IPS DF 6.9 (cell line): ENCODE measurements at regions not wholly inside any gene's neighbourhood (a gene's known extent, or its start where the extent isn't known, plus 50 kb on each side); places are given as distances from the start of the nearest gene placed in this dataset.
"Not testable (repeated sequence)": the region's sequence is repeated elsewhere in the genome, so short reads cannot be mapped to it uniquely, and the experiment has no call there.

Source experiments
- DNase-seq: peaks from one replicate; pipeline ENCODE4 v3.0.0-alpha.2; 2013; ENCODE audit warnings: low read depth, low spot score
- H3K27ac ChIP-seq: one replicate; pipeline ENCODE4 v1.5.1; 2013; ENCODE audit warnings: low read length, control low read depth
- H3K27me3 ChIP-seq: 2 replicates; pipeline ENCODE4 v1.6.1; 2013; ENCODE audit warnings: mild to moderate bottlenecking, low read length; ENCODE audit not compliant: control insufficient read depth, insufficient read depth
- H3K36me3 ChIP-seq: 2 replicates; pipeline ENCODE4 v1.6.1; 2013; ENCODE audit warnings: low read length; ENCODE audit not compliant: control insufficient read depth, insufficient read depth
- H3K4me1 ChIP-seq: 2 replicates; pipeline ENCODE4 v1.6.1; 2013; ENCODE audit warnings: low read length; ENCODE audit not compliant: control insufficient read depth, insufficient read depth
- H3K4me3 ChIP-seq: 2 replicates; pipeline ENCODE4 v1.5.1; 2013; ENCODE audit warnings: mild to moderate bottlenecking, low read length
- H3K9me3 ChIP-seq: 2 replicates; pipeline ENCODE4 v1.6.1; 2013; ENCODE audit warnings: low read length, inconsistent platforms; ENCODE audit not compliant: control insufficient read depth, insufficient read depth
- WGBS: extraction: QIAGEN DNeasy Blood & Tissue Kit; methylation state at CpG from one replicate; pipeline ENCODE4 v1.1.7; 2013; ENCODE audit warnings: mixed read lengths, missing lambda C conversion rate; ENCODE audit not compliant: insufficient read length, insufficient coverage; 5-methylcytosine and 5-hydroxymethylcytosine counted together

- no peaks in the 10 kb centered on the region for H3K9me3 ChIP-seq
- peaks cover 8% of the 10 kb centered on the region for H3K4me1 ChIP-seq
- no peaks in the 10 kb centered on the region for H3K36me3 ChIP-seq
- H3K27ac ChIP-seq: no peak overlapping the region
- no peaks in the 10 kb centered on the region for H3K27me3 ChIP-seq
- no CpG with 5 or more reads among the region's 7 CpGs for WGBS
- no peak overlapping the region for H3K4me3 ChIP-seq
- no peak for DNase-seq
Observed at GRCh38 chr21:38909929-38910328, 104.2 kb downstream of the ETS2 start.

- Histone ChIP-seq H3K9me3 (no peaks in the 10 kb centered on the region), H3K4me3 (no peak overlapping the region), H3K4me1 (peaks cover 5% of the 10 kb centered on the region; the same call in 1 of the 2 replicates), H3K27ac (no peak overlapping the region), H3K27me3 (no peaks in the 10 kb centered on the region), H3K36me3 (no peaks in the 10 kb centered on the region)
- no peak for DNase-seq
- no CpG with 5 or more reads among the region's 8 CpGs for WGBS
Observed at GRCh38 chr21:38909109-38909508, 103.4 kb downstream of the ETS2 start.

GRCh38 chr21:38908537-38908936, 102.8 kb downstream of the ETS2 start:
- Histone ChIP-seq H3K27ac (no peak overlapping the region), H3K4me3 (no peak overlapping the region), H3K36me3 (no peaks in the 10 kb centered on the region), H3K4me1 (peaks cover 3% of the 10 kb centered on the region; the same call in 1 of the 2 replicates), H3K9me3 (no peaks in the 10 kb centered on the region), H3K27me3 (no peaks in the 10 kb centered on the region)
- DNase-seq: no peak
- no CpG with 5 or more reads among the region's 4 CpGs for WGBS

GRCh38 chr21:38905752-38906151, 100.0 kb downstream of the ETS2 start:
- no peaks in the 10 kb centered on the region for H3K27me3 ChIP-seq
- no CpG with 5 or more reads among the region's 8 CpGs for WGBS
- DNase-seq: no peak
- H3K36me3 ChIP-seq: no peaks in the 10 kb centered on the region
- no peak overlapping the region for H3K27ac ChIP-seq
- H3K4me3 ChIP-seq: no peak overlapping the region
- 0 out of 2 replicates have a peak, but pooled peaks cover 2% of the 10 kb centered on the region for H3K4me1 ChIP-seq
- no peaks in the 10 kb centered on the region for H3K9me3 ChIP-seq

DNA sequence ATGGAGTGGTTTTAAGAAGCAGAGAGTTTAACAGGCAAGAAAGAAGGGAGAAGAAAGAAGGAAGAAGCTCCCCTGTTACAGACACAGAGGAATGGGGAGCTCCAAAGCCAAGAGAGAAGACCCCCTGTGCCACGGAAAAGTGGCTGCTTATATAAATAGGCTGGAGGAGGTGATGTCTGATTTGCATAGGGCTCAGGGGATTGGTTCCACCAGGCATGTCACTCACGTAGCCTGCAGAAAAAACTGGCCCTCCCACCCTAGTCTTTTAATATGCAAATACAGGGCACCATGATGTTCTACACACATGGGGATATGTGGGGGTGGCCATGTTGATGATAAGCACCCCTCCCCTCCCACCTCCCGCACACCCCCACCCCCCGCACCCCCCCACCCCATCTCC, 99.6 kb downstream of the ETS2 start:
- Histone ChIP-seq H3K4me3 (no peak overlapping the region), H3K4me1 (0 out of 2 replicates have a peak, but pooled peaks cover under 1% of the 10 kb centered on the region), H3K9me3 (no peaks in the 10 kb centered on the region), H3K27ac (no peak overlapping the region), H3K27me3 (no peaks in the 10 kb centered on the region), H3K36me3 (no peaks in the 10 kb centered on the region)
- no peak for DNase-seq
- WGBS: no CpG with 5 or more reads among the region's 4 CpGs

DNA sequence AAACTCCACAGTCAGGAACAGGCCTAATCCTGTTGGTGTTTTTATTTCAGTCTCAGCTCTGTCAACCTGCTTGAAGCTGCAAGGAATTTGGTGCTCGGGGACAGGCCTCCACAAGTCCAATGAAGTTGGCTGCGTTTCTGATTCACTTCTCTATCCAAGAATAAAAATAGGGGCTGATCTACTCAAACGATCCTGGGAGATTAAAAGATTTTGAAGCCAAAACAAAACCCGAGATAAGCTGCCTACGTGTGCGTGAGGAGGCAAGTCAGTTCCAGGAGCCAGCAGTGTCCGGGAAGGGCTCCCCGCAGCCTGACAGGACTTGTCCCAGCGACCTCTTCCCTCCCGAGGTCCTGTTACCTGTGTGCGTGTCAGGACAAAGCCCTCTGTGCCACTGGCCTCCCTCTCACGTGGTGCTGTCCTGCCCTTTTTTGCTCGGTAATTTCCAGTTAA, 98.0 kb downstream of the ETS2 start:
- Histone ChIP-seq H3K27me3 (no peaks in the 10 kb centered on the region), H3K9me3 (no peaks in the 10 kb centered on the region), H3K27ac (no peak overlapping the region), H3K4me1 (no peaks in the 10 kb centered on the region), H3K36me3 (no peaks in the 10 kb centered on the region), H3K4me3 (no peak overlapping the region)
- no peak for DNase-seq
- no CpG with 5 or more reads among the region's 13 CpGs for WGBS

- Histone ChIP-seq H3K27me3 (no peaks in the 10 kb centered on the region), H3K36me3 (no peaks in the 10 kb centered on the region), H3K27ac (no peak overlapping the region), H3K4me1 (no peaks in the 10 kb centered on the region), H3K9me3 (no peaks in the 10 kb centered on the region), H3K4me3 (no peak overlapping the region)
- DNase-seq: no peak
- WGBS: no CpG with 5 or more reads among the region's 9 CpGs
Observed at GRCh38 chr21:38902608-38903445, 97.1 kb downstream of the ETS2 start.

GRCh38 chr21:38900499-38900898, 94.8 kb downstream of the ETS2 start:
- no peak overlapping the region for H3K27ac ChIP-seq
- no peaks in the 10 kb centered on the region for H3K36me3 ChIP-seq
- no peaks in the 10 kb centered on the region for H3K27me3 ChIP-seq
- no peaks in the 10 kb centered on the region for H3K9me3 ChIP-seq
- H3K4me3 ChIP-seq: no peak overlapping the region
- no peak for DNase-seq
- no peaks in the 10 kb centered on the region for H3K4me1 ChIP-seq
- no CpG with 5 or more reads among the region's 2 CpGs for WGBS

DNA sequence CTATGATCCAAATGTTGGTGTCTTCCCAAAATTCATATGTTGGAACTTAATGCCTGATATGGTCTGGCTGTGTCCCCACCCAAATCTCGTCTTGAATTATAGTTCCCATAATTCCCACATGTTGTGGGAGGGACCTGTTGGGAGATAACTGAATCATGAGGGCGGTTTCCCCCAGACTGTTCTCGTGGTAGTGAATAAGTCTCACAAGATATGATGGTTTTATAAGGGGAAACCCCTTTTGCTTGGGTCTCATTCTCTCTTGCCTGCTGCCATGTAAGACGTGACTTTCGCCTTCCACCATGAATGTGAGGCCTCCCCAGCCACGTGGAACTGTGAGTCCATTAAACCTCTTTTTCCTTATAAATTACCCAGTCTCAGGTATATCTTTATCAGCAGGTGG, 94.3 kb downstream of the ETS2 start:
- not testable (repeated sequence) for DNase-seq

DNA sequence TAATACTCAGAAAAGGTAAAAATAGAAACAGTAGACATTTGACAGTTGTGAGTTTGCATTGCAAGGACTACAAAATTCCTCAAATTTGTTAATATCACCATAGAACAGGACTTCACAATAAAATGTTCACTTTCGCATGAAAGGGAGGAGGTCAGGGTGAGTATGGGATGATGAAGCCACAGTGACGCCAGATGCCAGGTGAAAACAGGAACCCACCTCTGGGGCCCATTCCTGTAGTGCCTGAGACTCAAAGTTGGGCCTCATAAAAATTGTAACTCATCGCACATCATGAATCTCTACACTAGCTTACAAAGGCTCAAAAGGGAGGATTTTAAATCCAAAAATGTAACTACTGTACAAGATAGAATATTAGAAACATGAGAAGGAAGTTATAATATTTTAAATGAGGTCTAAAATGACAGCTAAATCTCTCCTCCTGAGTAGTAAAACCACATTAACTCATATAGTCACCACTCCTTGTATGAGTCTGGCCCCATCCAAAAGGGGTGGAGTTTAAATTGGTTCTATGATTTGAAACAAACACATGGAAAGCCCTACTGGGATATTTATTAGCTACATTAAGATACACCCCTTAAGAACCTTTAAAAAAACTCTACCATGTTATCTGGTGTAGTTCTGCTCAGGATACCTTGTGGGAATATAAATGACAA, 93.7 kb downstream of the ETS2 start:
- H3K9me3 ChIP-seq: no peaks in the 10 kb centered on the region
- DNase-seq: no peak
- no peaks in the 10 kb centered on the region for H3K4me1 ChIP-seq
- H3K27me3 ChIP-seq: no peaks in the 10 kb centered on the region
- H3K36me3 ChIP-seq: no peaks in the 10 kb centered on the region
- no peak overlapping the region for H3K4me3 ChIP-seq
- WGBS: no CpG with 5 or more reads among the region's 3 CpGs
- H3K27ac ChIP-seq: no peak overlapping the region

More for the DNA sequence above, 94.3 kb downstream of the ETS2 start:
- H3K27ac ChIP-seq, H3K4me3 ChIP-seq, H3K27me3 ChIP-seq, H3K4me1 ChIP-seq, H3K36me3 ChIP-seq, H3K9me3 ChIP-seq: not testable (repeated sequence)
- no CpG with 5 or more reads among the region's 6 CpGs for WGBS
